ENCODE measurements at regions not wholly inside any gene's neighbourhood (a gene's known extent, or its start where the extent isn't known, plus 50 kb on each side); places are given as distances from the start of the nearest gene placed in this dataset.

GRCh38 chr9:30799527-30800101 is 1584.8 kb upstream of the ACO1 start:
- TF ChIP-seq YY1 (IDR thresholded peaks at IDR 0.05; ENCODE audit: insufficient read depth, insufficient read length) (no peak), ZNF274 (IDR thresholded peaks at IDR 0.05; ENCODE audit: low read depth, low read length) (no peak), SUZ12 (IDR thresholded peaks at IDR 0.05; ENCODE audit: extremely low read depth, insufficient read depth, insufficient read length) (no peak)

All from NT2/D1 (cell line).